Mesodermal cell (in vitro differentiated cells): ENCODE measurements at regions not wholly inside any gene's neighbourhood (a gene's known extent, or its start where the extent isn't known, plus 50 kb on each side); places are given as distances from the start of the nearest gene placed in this dataset.
"Not testable (repeated sequence)": the region's sequence is repeated elsewhere in the genome, so short reads cannot be mapped to it uniquely, and the experiment has no call there.

Experiments
- H3K27ac ChIP-seq: 2 replicates; pipeline ENCODE4 v1.7.0; 2013; ENCODE audit warnings: mild to moderate bottlenecking, low read depth, low read length, moderate library complexity; ENCODE audit not compliant: severe bottlenecking
- H3K36me3 ChIP-seq: 2 replicates; pipeline ENCODE4 v1.7.1; 2013; ENCODE audit warnings: mild to moderate bottlenecking, low read length, moderate library complexity; ENCODE audit not compliant: control insufficient read depth, insufficient read depth
- H3K4me1 ChIP-seq: one replicate; pipeline ENCODE4 v1.7.1; 2013; ENCODE audit warnings: mild to moderate bottlenecking, low read length; ENCODE audit not compliant: insufficient read depth, control insufficient read depth, poor library complexity, severe bottlenecking
- H3K4me3 ChIP-seq: 2 replicates; pipeline ENCODE4 v1.7.0; 2013; ENCODE audit warnings: low read length, control low read depth, mild to moderate bottlenecking; ENCODE audit not compliant: insufficient read depth, poor library complexity, severe bottlenecking; ENCODE audit errors: extremely low read depth
- H3K9me3 ChIP-seq: 2 replicates; pipeline ENCODE4 v1.7.1; 2013; ENCODE audit warnings: mild to moderate bottlenecking, low read length, moderate library complexity; ENCODE audit not compliant: control insufficient read depth
- WGBS, 2 experiments: methylation state at CpG; one replicate each; pipeline ENCODE4 v1.1.5; 2013; ENCODE audit warnings: missing lambda C conversion rate in 2 of 2; ENCODE audit not compliant: insufficient coverage in 2 of 2; 5-methylcytosine and 5-hydroxymethylcytosine counted together

GRCh38 chr7:69499-70123 is 122.8 kb upstream of the FAM20C start:
- not testable (repeated sequence) for H3K4me3 ChIP-seq, H3K4me1 ChIP-seq, H3K27ac ChIP-seq, H3K36me3 ChIP-seq, H3K9me3 ChIP-seq
- whole genome bisulfite sequencing, 2 experiments, result 96 to 100% methylated on average over 3 to 5 of the region's 11 CpGs

GRCh38 chr7:70207-70606 is 122.2 kb upstream of the FAM20C start:
- H3K9me3 ChIP-seq, H3K27ac ChIP-seq, H3K4me1 ChIP-seq, H3K36me3 ChIP-seq, H3K4me3 ChIP-seq: not testable (repeated sequence)
- WGBS, 2 experiments, result 83 to 94% methylated on average over 2 of the region's 4 CpGs

DNA sequence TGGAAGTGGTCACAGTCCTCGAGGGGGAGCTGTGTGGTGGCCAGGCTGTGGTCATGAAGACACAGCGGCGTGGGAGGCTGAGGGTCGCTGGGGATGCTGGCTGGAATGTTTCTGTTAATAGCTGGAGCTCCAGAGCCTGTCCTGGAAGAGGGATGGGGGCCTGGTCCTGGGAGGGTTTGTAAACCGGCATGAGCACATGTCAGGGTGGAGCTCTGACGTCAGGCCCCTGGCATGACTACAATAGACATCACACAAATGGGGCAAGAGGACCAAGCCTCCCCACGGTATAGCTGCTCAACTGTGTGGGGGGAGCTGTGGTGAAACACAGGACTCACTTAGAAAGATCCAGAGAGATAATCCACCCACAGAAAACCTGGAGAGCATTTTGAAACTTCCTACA is 121.4 kb upstream of the FAM20C start:
- 63% methylated on average over 2 of the region's 7 CpGs; no CpG with 5 or more reads in 1 of the 2 experiments for WGBS, 2 experiments
- H3K9me3 ChIP-seq, H3K4me3 ChIP-seq, H3K4me1 ChIP-seq, H3K27ac ChIP-seq, H3K36me3 ChIP-seq: not testable (repeated sequence)

- not testable (repeated sequence) for H3K9me3 ChIP-seq, H3K4me1 ChIP-seq, H3K36me3 ChIP-seq, H3K27ac ChIP-seq, H3K4me3 ChIP-seq
- WGBS, 2 experiments, result 95 to 96% methylated on average over 4 to 5 of the region's 17 CpGs
Measured at GRCh38 chr7:72266-73057, 119.9 kb upstream of the FAM20C start.

- H3K4me3 ChIP-seq, H3K27ac ChIP-seq, H3K9me3 ChIP-seq, H3K4me1 ChIP-seq, H3K36me3 ChIP-seq: not testable (repeated sequence)
- no CpG with 5 or more reads among the region's 5 CpGs for WGBS, 2 experiments
Measured at GRCh38 chr7:73058-73331, 119.4 kb upstream of the FAM20C start.

- H3K4me3 ChIP-seq, H3K9me3 ChIP-seq, H3K36me3 ChIP-seq, H3K27ac ChIP-seq, H3K4me1 ChIP-seq: not testable (repeated sequence)
- WGBS, 2 experiments, result 81 to 84% methylated on average over 3 of the region's 4 CpGs
Measured at GRCh38 chr7:74008-74540, 118.3 kb upstream of the FAM20C start.

DNA sequence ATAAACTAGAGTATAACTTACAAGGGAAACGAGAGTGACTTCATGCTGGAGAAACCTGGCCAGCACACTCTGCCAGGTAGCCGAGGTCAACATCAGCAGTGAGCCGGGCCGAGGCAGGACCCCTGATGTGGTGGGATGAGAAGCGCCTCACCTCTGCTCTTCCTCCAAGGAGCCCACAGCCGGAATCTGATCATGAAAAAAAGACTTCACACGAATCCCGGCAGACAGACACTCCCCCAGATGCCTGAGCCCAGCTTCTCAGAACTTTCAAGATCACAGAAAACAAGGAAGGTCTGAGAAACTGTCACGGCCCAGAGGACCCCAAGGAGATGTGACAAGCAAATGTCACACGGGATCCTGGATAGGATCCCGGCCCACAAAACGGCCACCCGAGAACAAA is 116.9 kb upstream of the FAM20C start:
- H3K27ac ChIP-seq, H3K4me3 ChIP-seq, H3K9me3 ChIP-seq, H3K4me1 ChIP-seq, H3K36me3 ChIP-seq: not testable (repeated sequence)
- 85 to 90% methylated on average over 2 to 5 of the region's 13 CpGs for WGBS, 2 experiments

GRCh38 chr7:76202-76601 is 116.2 kb upstream of the FAM20C start:
- not testable (repeated sequence) for H3K36me3 ChIP-seq, H3K27ac ChIP-seq, H3K4me3 ChIP-seq, H3K4me1 ChIP-seq, H3K9me3 ChIP-seq
- WGBS, 2 experiments, result 70% methylated on average over 4 of the region's 11 CpGs; no CpG with 5 or more reads in 1 of the 2 experiments

DNA sequence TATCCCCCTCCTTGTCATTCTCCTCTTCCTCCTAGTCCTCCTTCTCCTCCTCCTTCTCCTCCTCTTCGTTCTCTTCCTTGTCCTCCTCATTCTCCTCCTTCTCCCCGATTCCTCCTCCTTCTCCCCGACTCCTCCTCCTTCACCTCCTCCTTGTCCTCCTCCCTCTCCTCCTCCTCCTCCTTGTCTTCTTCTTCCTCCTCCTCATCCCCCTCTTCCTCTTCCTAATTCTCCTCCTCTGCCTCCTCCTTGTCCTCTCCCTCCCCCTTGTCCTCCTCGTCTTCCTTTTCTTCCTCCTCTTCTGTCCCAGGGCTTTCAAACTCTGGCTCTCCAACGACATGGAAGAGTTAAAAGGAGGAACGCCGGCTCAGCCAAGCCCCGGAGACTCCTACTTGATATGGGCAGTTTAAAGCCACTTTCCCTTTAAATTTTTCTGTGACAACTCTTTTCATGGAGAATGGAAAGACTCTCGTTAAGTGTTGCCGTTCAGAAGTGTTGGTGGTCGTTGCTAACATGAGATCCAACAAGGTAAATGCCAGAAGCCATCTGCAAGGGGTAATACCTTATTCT is 115.5 kb upstream of the FAM20C start:
- H3K9me3 ChIP-seq, H3K27ac ChIP-seq, H3K4me1 ChIP-seq, H3K4me3 ChIP-seq, H3K36me3 ChIP-seq: not testable (repeated sequence)
- WGBS, 2 experiments, result 92 to 94% methylated on average over 2 to 3 of the region's 11 CpGs

DNA sequence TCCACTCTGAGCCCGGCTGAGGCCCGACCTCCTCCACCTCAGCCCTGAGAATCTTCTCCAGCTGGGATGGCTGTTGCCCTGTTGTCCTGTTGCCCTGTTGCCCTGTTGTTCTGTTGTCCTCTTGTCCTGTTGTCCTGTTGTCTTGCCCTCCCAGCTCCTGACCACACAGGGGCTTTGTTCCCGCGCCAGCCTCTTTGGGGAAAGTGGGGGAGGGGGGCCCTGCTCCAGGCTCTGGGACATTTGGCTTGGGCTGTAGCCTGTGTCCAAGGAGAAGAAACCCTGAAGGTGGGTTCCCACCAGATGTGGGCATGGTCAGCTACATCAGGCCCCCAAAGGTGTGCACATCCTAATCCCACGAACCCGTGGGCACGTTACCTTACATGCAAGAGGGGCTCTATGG is 113.5 kb upstream of the FAM20C start:
- not testable (repeated sequence) for H3K4me3 ChIP-seq, H3K36me3 ChIP-seq, H3K27ac ChIP-seq, H3K9me3 ChIP-seq, H3K4me1 ChIP-seq
- 100% methylated on average over 1 of the region's 7 CpGs; no CpG with 5 or more reads in 1 of the 2 experiments for WGBS, 2 experiments

- not testable (repeated sequence) for H3K9me3 ChIP-seq, H3K4me1 ChIP-seq, H3K4me3 ChIP-seq, H3K27ac ChIP-seq, H3K36me3 ChIP-seq
- WGBS, 2 experiments, result 89 to 95% methylated on average over 2 to 4 of the region's 15 CpGs
Measured at GRCh38 chr7:79400-80055, 112.8 kb upstream of the FAM20C start.
